ENCODE measurements at regions not wholly inside any gene's neighbourhood (a gene's known extent, or its start where the extent isn't known, plus 50 kb on each side); places are given as distances from the start of the nearest gene placed in this dataset.

- no peak for TF ChIP-seq CTCF (IDR thresholded peaks at IDR 0.05; ENCODE audit: low read depth, low read length)
- no peak for TF ChIP-seq MAX (IDR thresholded peaks at IDR 0.05; ENCODE audit: low read depth, low read length)
- no peak for TF ChIP-seq MYC (IDR thresholded peaks at IDR 0.05; ENCODE audit: low read depth, low read length)
- TF ChIP-seq POLR2A (IDR thresholded peaks at IDR 0.05; ENCODE audit: extremely low read depth, insufficient read length): no peak
Observed at GRCh38 chr4:108561116-108561515, 59.3 kb upstream of the RPL34 start.

Data from NB4 (cell line).